ENCODE measurements at regions not wholly inside any gene's neighbourhood (a gene's known extent, or its start where the extent isn't known, plus 50 kb on each side); places are given as distances from the start of the nearest gene placed in this dataset.

DNA sequence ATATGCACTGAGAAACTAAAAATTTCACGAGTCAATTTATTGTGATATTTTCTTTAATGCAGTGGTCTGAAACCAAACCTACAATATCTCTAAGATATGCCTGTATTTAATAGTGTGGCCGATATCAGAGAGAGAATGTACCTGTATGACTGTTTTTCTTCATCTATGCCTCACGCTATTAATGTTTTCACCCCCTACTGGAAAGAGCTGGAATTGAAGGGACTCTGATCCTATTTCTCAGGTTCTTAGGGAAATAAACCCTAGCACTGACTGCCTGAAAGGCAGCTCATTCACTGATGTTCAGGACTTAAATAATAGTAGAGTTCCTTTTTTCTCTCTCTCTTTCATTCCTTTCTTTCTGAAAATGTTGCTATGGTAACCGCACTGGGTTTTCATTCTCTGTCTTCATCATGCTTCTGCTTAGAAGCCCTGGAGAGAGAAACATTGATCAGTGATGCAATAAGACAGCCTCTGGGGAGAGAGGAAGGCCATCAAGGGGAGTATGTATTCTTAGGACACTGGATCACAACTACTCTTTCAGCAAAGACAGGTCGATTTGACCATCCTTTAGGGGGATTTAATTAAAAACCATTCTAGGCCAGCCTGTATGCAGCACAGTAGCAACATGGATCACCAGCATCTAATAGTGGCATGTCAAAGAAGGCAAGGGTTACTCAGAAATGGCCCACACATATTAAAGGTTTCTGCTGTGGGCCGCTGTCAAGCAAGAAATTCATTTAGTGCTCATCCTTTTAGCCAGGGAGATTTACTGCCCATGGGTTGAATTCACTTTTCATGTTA is 1135.7 kb downstream of the IGSF11 start:
- no peak for TF ChIP-seq GABPA (IDR thresholded peaks at IDR 0.05; ENCODE audit: low read depth)
- TF ChIP-seq, protein P1, sequence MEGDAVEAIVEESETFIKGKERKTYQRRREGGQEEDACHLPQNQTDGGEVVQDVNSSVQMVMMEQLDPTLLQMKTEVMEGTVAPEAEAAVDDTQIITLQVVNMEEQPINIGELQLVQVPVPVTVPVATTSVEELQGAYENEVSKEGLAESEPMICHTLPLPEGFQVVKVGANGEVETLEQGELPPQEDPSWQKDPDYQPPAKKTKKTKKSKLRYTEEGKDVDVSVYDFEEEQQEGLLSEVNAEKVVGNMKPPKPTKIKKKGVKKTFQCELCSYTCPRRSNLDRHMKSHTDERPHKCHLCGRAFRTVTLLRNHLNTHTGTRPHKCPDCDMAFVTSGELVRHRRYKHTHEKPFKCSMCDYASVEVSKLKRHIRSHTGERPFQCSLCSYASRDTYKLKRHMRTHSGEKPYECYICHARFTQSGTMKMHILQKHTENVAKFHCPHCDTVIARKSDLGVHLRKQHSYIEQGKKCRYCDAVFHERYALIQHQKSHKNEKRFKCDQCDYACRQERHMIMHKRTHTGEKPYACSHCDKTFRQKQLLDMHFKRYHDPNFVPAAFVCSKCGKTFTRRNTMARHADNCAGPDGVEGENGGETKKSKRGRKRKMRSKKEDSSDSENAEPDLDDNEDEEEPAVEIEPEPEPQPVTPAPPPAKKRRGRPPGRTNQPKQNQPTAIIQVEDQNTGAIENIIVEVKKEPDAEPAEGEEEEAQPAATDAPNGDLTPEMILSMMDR (IDR thresholded peaks at IDR 0.05), result peak; percentile 48; the same call in 1 of the 2 replicates
- TF ChIP-seq, protein P2, sequence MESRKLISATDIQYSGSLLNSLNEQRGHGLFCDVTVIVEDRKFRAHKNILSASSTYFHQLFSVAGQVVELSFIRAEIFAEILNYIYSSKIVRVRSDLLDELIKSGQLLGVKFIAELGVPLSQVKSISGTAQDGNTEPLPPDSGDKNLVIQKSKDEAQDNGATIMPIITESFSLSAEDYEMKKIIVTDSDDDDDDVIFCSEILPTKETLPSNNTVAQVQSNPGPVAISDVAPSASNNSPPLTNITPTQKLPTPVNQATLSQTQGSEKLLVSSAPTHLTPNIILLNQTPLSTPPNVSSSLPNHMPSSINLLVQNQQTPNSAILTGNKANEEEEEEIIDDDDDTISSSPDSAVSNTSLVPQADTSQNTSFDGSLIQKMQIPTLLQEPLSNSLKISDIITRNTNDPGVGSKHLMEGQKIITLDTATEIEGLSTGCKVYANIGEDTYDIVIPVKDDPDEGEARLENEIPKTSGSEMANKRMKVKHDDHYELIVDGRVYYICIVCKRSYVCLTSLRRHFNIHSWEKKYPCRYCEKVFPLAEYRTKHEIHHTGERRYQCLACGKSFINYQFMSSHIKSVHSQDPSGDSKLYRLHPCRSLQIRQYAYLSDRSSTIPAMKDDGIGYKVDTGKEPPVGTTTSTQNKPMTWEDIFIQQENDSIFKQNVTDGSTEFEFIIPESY (IDR thresholded peaks at IDR 0.05; ENCODE audit: borderline replicate concordance, low read depth), result no peak
- TF ChIP-seq, protein P3, sequence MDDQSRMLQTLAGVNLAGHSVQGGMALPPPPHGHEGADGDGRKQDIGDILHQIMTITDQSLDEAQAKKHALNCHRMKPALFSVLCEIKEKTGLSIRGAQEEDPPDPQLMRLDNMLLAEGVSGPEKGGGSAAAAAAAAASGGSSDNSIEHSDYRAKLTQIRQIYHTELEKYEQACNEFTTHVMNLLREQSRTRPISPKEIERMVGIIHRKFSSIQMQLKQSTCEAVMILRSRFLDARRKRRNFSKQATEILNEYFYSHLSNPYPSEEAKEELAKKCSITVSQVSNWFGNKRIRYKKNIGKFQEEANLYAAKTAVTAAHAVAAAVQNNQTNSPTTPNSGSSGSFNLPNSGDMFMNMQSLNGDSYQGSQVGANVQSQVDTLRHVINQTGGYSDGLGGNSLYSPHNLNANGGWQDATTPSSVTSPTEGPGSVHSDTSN (IDR thresholded peaks at IDR 0.05), result no peak
- CTCF ChIA-PET, result interaction anchor here (0.7 to 1.2 kb wide), 2 partner anchors 12 to 20 kb away, joined by 3 read pairs; no protein-coding TSS in a partner anchor

DNA sequence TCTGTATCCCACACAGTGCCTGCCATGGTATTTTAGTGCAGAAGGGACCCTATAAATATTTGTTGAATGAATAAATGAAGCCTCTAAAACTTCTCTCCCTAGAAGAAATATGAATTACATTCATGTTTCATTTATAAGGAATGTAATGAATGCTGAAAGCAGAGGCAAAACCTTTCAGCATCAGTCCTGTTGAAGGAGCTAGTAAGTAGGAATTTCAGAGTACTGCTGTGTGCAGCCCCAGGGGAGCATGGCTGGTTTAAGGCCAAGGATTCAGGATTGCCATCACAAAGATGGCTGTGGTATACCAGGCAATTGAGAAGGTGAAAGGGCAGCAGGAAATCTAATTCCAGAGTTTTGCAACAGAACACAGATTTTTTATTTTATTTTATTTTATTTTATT is 1131.4 kb downstream of the IGSF11 start:
- Histone ChIP-seq H3K36me3 (replicated peaks in 1 of 2; ENCODE audit: control insufficient read depth in 1 of 2, insufficient read depth in 2 of 2, low read length in 1 of 2) (no peaks in the 10 kb centered on the region), H3K27me3 (ENCODE audit: insufficient read depth) (no peaks in the 10 kb centered on the region), H3K9me3 (no peaks in the 10 kb centered on the region), H3K4me2 (no peak overlapping the region), H3K27ac (ENCODE audit: low read depth in 2 of 2, low read length in 1 of 2) (no peak overlapping the region), H4K20me1 (ENCODE audit: insufficient read depth) (no peaks in the 10 kb centered on the region), H3K9ac (no peak overlapping the region), H3F3A (replicated peaks; ENCODE audit: insufficient read depth) (no peaks in the 10 kb centered on the region), H3K9me2 (no peaks in the 10 kb centered on the region), H3K4me1 (ENCODE audit: control insufficient read depth in 1 of 2, insufficient read depth in 2 of 2, low read depth in 1 of 2, low read length in 1 of 2) (no peaks in the 10 kb centered on the region; a peak in 1 of 4 replicates), H3K4me3 (ENCODE audit: low read depth in 2 of 2, low read length in 1 of 2) (no peak overlapping the region), H3K79me2 (ENCODE audit: insufficient read depth) (no peaks in the 10 kb centered on the region), H2AFZ (ENCODE audit: low read depth) (no peak overlapping the region)
- ChIA-PET CTCF (no interaction called here), POLR2A (no interaction called here)
- DNase-seq, result no peak
- TF ChIP-seq SIN3A (IDR thresholded peaks at IDR 0.05; ENCODE audit: borderline replicate concordance, low read depth, low read length), result no peak
- TF ChIP-seq, protein P4, sequence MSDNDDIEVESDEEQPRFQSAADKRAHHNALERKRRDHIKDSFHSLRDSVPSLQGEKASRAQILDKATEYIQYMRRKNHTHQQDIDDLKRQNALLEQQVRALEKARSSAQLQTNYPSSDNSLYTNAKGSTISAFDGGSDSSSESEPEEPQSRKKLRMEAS (IDR thresholded peaks at IDR 0.05; ENCODE audit: low read depth), result no peak
- TF ChIP-seq, protein P5, sequence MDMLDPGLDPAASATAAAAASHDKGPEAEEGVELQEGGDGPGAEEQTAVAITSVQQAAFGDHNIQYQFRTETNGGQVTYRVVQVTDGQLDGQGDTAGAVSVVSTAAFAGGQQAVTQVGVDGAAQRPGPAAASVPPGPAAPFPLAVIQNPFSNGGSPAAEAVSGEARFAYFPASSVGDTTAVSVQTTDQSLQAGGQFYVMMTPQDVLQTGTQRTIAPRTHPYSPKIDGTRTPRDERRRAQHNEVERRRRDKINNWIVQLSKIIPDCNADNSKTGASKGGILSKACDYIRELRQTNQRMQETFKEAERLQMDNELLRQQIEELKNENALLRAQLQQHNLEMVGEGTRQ (IDR thresholded peaks at IDR 0.05; ENCODE audit: borderline replicate concordance, low read depth, low read length), result no peak
- TF ChIP-seq, protein P6, sequence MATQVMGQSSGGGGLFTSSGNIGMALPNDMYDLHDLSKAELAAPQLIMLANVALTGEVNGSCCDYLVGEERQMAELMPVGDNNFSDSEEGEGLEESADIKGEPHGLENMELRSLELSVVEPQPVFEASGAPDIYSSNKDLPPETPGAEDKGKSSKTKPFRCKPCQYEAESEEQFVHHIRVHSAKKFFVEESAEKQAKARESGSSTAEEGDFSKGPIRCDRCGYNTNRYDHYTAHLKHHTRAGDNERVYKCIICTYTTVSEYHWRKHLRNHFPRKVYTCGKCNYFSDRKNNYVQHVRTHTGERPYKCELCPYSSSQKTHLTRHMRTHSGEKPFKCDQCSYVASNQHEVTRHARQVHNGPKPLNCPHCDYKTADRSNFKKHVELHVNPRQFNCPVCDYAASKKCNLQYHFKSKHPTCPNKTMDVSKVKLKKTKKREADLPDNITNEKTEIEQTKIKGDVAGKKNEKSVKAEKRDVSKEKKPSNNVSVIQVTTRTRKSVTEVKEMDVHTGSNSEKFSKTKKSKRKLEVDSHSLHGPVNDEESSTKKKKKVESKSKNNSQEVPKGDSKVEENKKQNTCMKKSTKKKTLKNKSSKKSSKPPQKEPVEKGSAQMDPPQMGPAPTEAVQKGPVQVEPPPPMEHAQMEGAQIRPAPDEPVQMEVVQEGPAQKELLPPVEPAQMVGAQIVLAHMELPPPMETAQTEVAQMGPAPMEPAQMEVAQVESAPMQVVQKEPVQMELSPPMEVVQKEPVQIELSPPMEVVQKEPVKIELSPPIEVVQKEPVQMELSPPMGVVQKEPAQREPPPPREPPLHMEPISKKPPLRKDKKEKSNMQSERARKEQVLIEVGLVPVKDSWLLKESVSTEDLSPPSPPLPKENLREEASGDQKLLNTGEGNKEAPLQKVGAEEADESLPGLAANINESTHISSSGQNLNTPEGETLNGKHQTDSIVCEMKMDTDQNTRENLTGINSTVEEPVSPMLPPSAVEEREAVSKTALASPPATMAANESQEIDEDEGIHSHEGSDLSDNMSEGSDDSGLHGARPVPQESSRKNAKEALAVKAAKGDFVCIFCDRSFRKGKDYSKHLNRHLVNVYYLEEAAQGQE (IDR thresholded peaks at IDR 0.05; ENCODE audit: low read depth, low read length), result no peak
- no peak for TF ChIP-seq CHD2 (IDR thresholded peaks at IDR 0.05; ENCODE audit: low read length, partially characterized antibody)
- no peak for TF ChIP-seq EZH2phosphoT487 (IDR thresholded peaks at IDR 0.05; ENCODE audit: borderline replicate concordance, low read depth)
- TF ChIP-seq FOXJ3 (CRISPR knock-in tag; IDR thresholded peaks at IDR 0.05), result no peak
- TF ChIP-seq NRF1 (IDR thresholded peaks at IDR 0.05; ENCODE audit: low read depth, low read length), result no peak
- no peak for TF ChIP-seq JUND (IDR thresholded peaks at IDR 0.05)
- no peak for TF ChIP-seq MXI1 (IDR thresholded peaks at IDR 0.05; ENCODE audit: low read depth, low read length)
- no peak for TF ChIP-seq TEAD4 (IDR thresholded peaks at IDR 0.05; ENCODE audit: borderline replicate concordance, insufficient read depth)
- TF ChIP-seq SMC3 (IDR thresholded peaks at IDR 0.05; ENCODE audit: low read depth, low read length), result no peak

More for the DNA sequence above, 1135.7 kb downstream of the IGSF11 start:
- H3K4me2 ChIP-seq, result no peak overlapping the region
- no peaks in the 10 kb centered on the region for H3K79me2 ChIP-seq (ENCODE audit: insufficient read depth)
- POLR2A ChIA-PET, result no interaction called here
- DNase-seq, result no peak
- H2AFZ ChIP-seq (ENCODE audit: low read depth), result no peak overlapping the region
- H3K9me3 ChIP-seq, result no peaks in the 10 kb centered on the region
- peak overlapping the region in 1 of 2 experiments; percentile 37; a peak in 1 of 4 replicates for H3K4me3 ChIP-seq (ENCODE audit: low read depth in 2 of 2, low read length in 1 of 2)
- no peaks in the 10 kb centered on the region for H3K36me3 ChIP-seq (replicated peaks in 1 of 2; ENCODE audit: control insufficient read depth in 1 of 2, insufficient read depth in 2 of 2, low read length in 1 of 2)
- peaks cover 0 to 1% of the 10 kb centered on the region in 2 experiments; a peak in 2 of 4 replicates for H3K4me1 ChIP-seq (ENCODE audit: control insufficient read depth in 1 of 2, insufficient read depth in 2 of 2, low read depth in 1 of 2, low read length in 1 of 2)
- WGBS (ENCODE audit: low lambda C conversion rate), result 62% methylated on average over 6 of the region's 6 CpGs
- H3K9ac ChIP-seq, result no peak overlapping the region
- no peak overlapping the region for H3K27ac ChIP-seq (ENCODE audit: low read depth in 2 of 2, low read length in 1 of 2)
- no peaks in the 10 kb centered on the region for H3K9me2 ChIP-seq
- no peaks in the 10 kb centered on the region for H4K20me1 ChIP-seq (ENCODE audit: insufficient read depth)
- no peaks in the 10 kb centered on the region for H3F3A ChIP-seq (replicated peaks; ENCODE audit: insufficient read depth)
- no peaks in the 10 kb centered on the region for H3K27me3 ChIP-seq (ENCODE audit: insufficient read depth)
